Activated CD4-positive, alpha-beta T cell treated with anti-CD3 and anti-CD28 coated beads for 1 hour (primary cell): ENCODE measurements at regions not wholly inside any gene's neighbourhood (a gene's known extent, or its start where the extent isn't known, plus 50 kb on each side); places are given as distances from the start of the nearest gene placed in this dataset.
A peak's percentile ranks its signal among the peaks of the same experiment; 100 is the strongest.

Experiments
- DNase-seq: peaks from one replicate; pipeline ENCODE4 v3.0.0-alpha.2; 2020

- no peak for DNase-seq
These were observed 53.0 kb upstream of the SMOX start for GRCh38 chr20:4095639-4096038.

- no peak for DNase-seq
These were observed 56.8 kb upstream of the SMOX start for GRCh38 chr20:4091490-4092479.

- no peak for DNase-seq
These were observed 57.7 kb upstream of the SMOX start for GRCh38 chr20:4090756-4091489.

- no peak for DNase-seq
These were observed 58.7 kb upstream of the SMOX start for GRCh38 chr20:4089756-4090487.

GRCh38 chr20:4088766-4089165, 59.9 kb upstream of the SMOX start:
- DNase-seq: no peak

- DNase-seq: no peak
These were observed 60.7 kb upstream of the SMOX start for GRCh38 chr20:4087923-4088322.

GRCh38 chr20:4086771-4087687, 61.6 kb upstream of the SMOX start:
- no peak for DNase-seq

GRCh38 chr20:4084721-4085120, 63.9 kb upstream of the SMOX start:
- no peak for DNase-seq

- no peak for DNase-seq
These were observed 64.5 kb upstream of the SMOX start for GRCh38 chr20:4084096-4084495.

- no peak for DNase-seq
These were observed 65.3 kb upstream of the SMOX start for GRCh38 chr20:4083098-4083865.

GRCh38 chr20:4082406-4083097, 66.1 kb upstream of the SMOX start:
- DNase-seq: peak; percentile 18

- DNase-seq: no peak
These were observed 66.1 kb upstream of the RNF24 start for GRCh38 chr20:4081421-4081820.

- DNase-seq: no peak
These were observed 61.3 kb upstream of the RNF24 start for GRCh38 chr20:4076671-4077070.

GRCh38 chr20:4076033-4076432, 60.7 kb upstream of the RNF24 start:
- no peak for DNase-seq

GRCh38 chr20:4074877-4075455, 59.6 kb upstream of the RNF24 start:
- no peak for DNase-seq

- no peak for DNase-seq
These were observed 58.7 kb upstream of the RNF24 start for GRCh38 chr20:4073852-4074741.

GRCh38 chr20:4071178-4071693, 55.9 kb upstream of the RNF24 start:
- no peak for DNase-seq

GRCh38 chr20:4070323-4071177, 55.2 kb upstream of the RNF24 start:
- DNase-seq: no peak
